ENCODE measurements at regions not wholly inside any gene's neighbourhood (a gene's known extent, or its start where the extent isn't known, plus 50 kb on each side); places are given as distances from the start of the nearest gene placed in this dataset.
"Not testable (repeated sequence)": the region's sequence is repeated elsewhere in the genome, so short reads cannot be mapped to it uniquely, and the experiment has no call there.

DNA sequence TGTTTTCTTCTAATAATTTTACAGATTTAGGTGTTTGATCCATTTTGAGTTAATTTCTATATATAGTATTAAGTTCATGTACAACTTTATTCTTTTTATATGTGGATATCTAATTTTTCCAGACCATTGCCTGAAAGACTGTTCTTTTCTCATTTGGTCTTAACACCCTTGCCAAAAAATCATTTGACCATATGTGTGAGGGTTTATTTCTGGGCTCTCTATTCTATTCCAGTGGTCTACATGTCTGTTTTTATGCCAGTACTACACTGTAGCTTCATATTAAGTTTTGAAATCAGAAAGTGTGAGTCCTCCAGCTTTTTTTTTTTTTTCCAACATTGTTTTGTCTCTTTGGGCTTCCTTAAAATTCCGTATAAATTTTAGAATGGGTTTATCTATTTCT is 554.1 kb downstream of the KCNH5 start:
- DNase-seq (ENCODE audit: extremely low spot score) = no peak
- CTCF ChIA-PET = no interaction called here
- POLR2A ChIA-PET = no interaction called here
- TF ChIP-seq TARDBP (IDR thresholded peaks at IDR 0.05) = no peak
- no peak for TF ChIP-seq SP1 (IDR thresholded peaks at IDR 0.05)
- no peak for TF ChIP-seq SUZ12 (IDR thresholded peaks at IDR 0.05)
- no peak for TF ChIP-seq ZNF384 (IDR thresholded peaks at IDR 0.05)
- TF ChIP-seq ELF4 (IDR thresholded peaks at IDR 0.05) = no peak
- no peak for TF ChIP-seq HDGF (IDR thresholded peaks at IDR 0.05; ENCODE audit: borderline replicate concordance)
- no peak for TF ChIP-seq FOXA1 (IDR thresholded peaks at IDR 0.05)
- TF ChIP-seq BHLHE40 (IDR thresholded peaks at IDR 0.05; ENCODE audit: borderline replicate concordance) = no peak
- TF ChIP-seq CTBP1 (IDR thresholded peaks at IDR 0.05; ENCODE audit: borderline replicate concordance) = no peak
- TF ChIP-seq L3MBTL2 (conservative IDR thresholded peaks at IDR 0.05) = no peak
- TF ChIP-seq NFRKB (IDR thresholded peaks at IDR 0.05) = no peak
- TF ChIP-seq FOXM1 (IDR thresholded peaks at IDR 0.05; ENCODE audit: borderline replicate concordance) = no peak
- no peak for TF ChIP-seq LEF1 (IDR thresholded peaks at IDR 0.05; ENCODE audit: borderline replicate concordance)
- TF ChIP-seq PKNOX1 (IDR thresholded peaks at IDR 0.05) = no peak
- no peak for TF ChIP-seq FOXK2 (IDR thresholded peaks at IDR 0.05)
- TF ChIP-seq ARNT (IDR thresholded peaks at IDR 0.05) = no peak

GRCh38 chr14:62497708-62498107 is 547.5 kb downstream of the KCNH5 start:
- DNase-seq (ENCODE audit: extremely low spot score) = no peak
- CTCF ChIA-PET = no interaction called here
- POLR2A ChIA-PET = no interaction called here
- TF ChIP-seq ZNF384 (IDR thresholded peaks at IDR 0.05) = no peak

DNA sequence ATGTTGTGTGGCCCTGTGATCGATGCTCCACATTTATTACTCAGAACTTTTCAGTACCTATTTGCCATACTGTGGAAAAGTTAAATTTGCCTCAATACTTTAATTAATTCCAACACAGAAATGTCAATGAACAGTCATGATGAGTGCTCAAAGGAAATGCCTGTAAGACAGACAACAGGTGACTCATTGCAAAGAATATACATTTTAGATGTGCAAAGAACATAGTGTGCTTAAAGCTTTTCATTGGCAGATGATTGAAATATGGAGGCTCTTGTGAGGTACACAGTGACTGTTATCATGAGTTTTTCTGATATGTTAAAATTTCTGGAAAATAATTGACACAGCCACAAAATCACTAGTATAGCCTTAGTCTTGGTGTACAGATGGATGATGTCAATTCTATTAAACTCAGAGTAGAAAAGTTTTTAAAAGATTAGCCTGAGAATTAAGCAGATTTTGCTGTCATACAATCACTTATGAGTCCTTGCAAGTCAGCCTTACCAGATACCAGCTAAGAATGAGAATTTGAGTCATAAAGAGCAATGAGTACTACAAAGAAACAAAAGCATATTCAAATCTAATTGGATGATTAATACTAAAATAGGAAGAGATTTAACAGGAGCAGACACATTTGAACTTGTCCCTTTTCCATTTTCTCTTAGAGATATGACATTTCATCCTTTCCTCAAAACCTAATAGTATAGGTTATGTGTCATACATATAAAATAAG is 544.1 kb downstream of the KCNH5 start:
- CTCF ChIA-PET = no interaction called here
- TF ChIP-seq SP1 (IDR thresholded peaks at IDR 0.05) = no peak
- no peak for DNase-seq (ENCODE audit: extremely low spot score)
- POLR2A ChIA-PET = no interaction called here

- TF ChIP-seq BHLHE40 (IDR thresholded peaks at IDR 0.05; ENCODE audit: borderline replicate concordance) = no peak
- TF ChIP-seq ARNT (IDR thresholded peaks at IDR 0.05) = no peak
- TF ChIP-seq SUZ12 (IDR thresholded peaks at IDR 0.05) = no peak
- TF ChIP-seq CTBP1 (IDR thresholded peaks at IDR 0.05; ENCODE audit: borderline replicate concordance) = no peak
- no peak for TF ChIP-seq PKNOX1 (IDR thresholded peaks at IDR 0.05)
- TF ChIP-seq FOXA1 (IDR thresholded peaks at IDR 0.05) = no peak
- TF ChIP-seq LEF1 (IDR thresholded peaks at IDR 0.05; ENCODE audit: borderline replicate concordance) = no peak
- ChIA-PET CTCF (no interaction called here), POLR2A (no interaction called here)
- no peak for DNase-seq (ENCODE audit: extremely low spot score)
These were observed 540.2 kb downstream of the KCNH5 start for GRCh38 chr14:62505045-62505444.

DNA sequence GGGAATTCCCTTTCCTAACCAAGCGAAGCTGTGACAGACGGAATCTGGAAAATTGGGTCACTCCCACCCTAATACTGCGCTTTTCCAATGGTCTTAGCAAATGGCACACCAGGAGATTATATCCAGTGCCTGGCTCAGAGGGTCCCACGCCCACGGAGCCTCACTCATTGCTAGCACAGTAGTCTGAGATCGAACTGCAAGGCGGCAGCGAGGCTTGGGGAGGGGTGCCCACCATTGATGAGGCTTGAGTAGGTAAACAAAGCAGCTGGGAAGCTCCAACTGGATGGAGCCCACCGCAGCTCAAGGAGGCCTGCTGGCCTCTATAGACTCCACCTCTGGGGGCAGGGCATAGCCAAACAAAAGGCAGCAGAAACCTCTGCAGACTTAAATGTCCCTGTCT is 523.9 kb downstream of the KCNH5 start:
- POLR2A ChIA-PET; CTCF ChIA-PET; DNase-seq (ENCODE audit: extremely low spot score): not testable (repeated sequence)

- POLR2A ChIA-PET = no interaction called here
- TF ChIP-seq FOXK2 (IDR thresholded peaks at IDR 0.05) (no peak), FOXM1 (IDR thresholded peaks at IDR 0.05; ENCODE audit: borderline replicate concordance) (no peak), NFRKB (IDR thresholded peaks at IDR 0.05) (no peak), SP1 (IDR thresholded peaks at IDR 0.05) (no peak), L3MBTL2 (conservative IDR thresholded peaks at IDR 0.05) (no peak), PKNOX1 (IDR thresholded peaks at IDR 0.05) (no peak), HDGF (IDR thresholded peaks at IDR 0.05; ENCODE audit: borderline replicate concordance) (no peak)
- CTCF ChIA-PET = interaction anchor here (0.6 kb wide), 1 partner anchor 370 kb away, joined by 3 read pairs; no protein-coding TSS in a partner anchor
- no peak for DNase-seq (ENCODE audit: extremely low spot score)
These were observed 517.0 kb downstream of the KCNH5 start for GRCh38 chr14:62528296-62528695.

- DNase-seq (ENCODE audit: extremely low spot score) = no peak
- CTCF ChIA-PET = no interaction called here
- TF ChIP-seq BHLHE40 (IDR thresholded peaks at IDR 0.05; ENCODE audit: borderline replicate concordance) (no peak), TARDBP (IDR thresholded peaks at IDR 0.05) (no peak), HDGF (IDR thresholded peaks at IDR 0.05; ENCODE audit: borderline replicate concordance) (no peak), ELF4 (IDR thresholded peaks at IDR 0.05) (no peak), FOXK2 (IDR thresholded peaks at IDR 0.05) (no peak), L3MBTL2 (conservative IDR thresholded peaks at IDR 0.05) (no peak), NFRKB (IDR thresholded peaks at IDR 0.05) (no peak), LEF1 (IDR thresholded peaks at IDR 0.05; ENCODE audit: borderline replicate concordance) (no peak), ZNF384 (IDR thresholded peaks at IDR 0.05) (no peak), SP1 (IDR thresholded peaks at IDR 0.05) (no peak), SUZ12 (IDR thresholded peaks at IDR 0.05) (no peak), PKNOX1 (IDR thresholded peaks at IDR 0.05) (no peak), ARNT (IDR thresholded peaks at IDR 0.05) (no peak), CTBP1 (IDR thresholded peaks at IDR 0.05; ENCODE audit: borderline replicate concordance) (no peak), FOXA1 (IDR thresholded peaks at IDR 0.05) (no peak), FOXM1 (IDR thresholded peaks at IDR 0.05; ENCODE audit: borderline replicate concordance) (no peak)
- POLR2A ChIA-PET = no interaction called here
These were observed 513.1 kb downstream of the KCNH5 start for GRCh38 chr14:62532181-62532580.

All from HEK293T (cell line).